OCI-LY7 (cell line): ENCODE measurements at regions not wholly inside any gene's neighbourhood (a gene's known extent, or its start where the extent isn't known, plus 50 kb on each side); places are given as distances from the start of the nearest gene placed in this dataset.

Source experiments
- CTCF ChIP-seq: fragments of 200-600 bp; sonication (generic); conservative IDR thresholded peaks from 2 replicates; pipeline ENCODE4 v1.5.1; 2014; ENCODE audit warnings: mild to moderate bottlenecking, antibody characterized with exemption, low read length, moderate library complexity, mixed read lengths
- EZH2phosphoT487 ChIP-seq: fragments of 200-600 bp; sonication (generic); IDR thresholded peaks from 2 replicates; pipeline ENCODE4 v1.6.1; 2018; ENCODE audit warnings: low read depth, borderline replicate concordance, mild to moderate bottlenecking, mixed run types, antibody characterized with exemption, low read length, moderate library complexity, mixed read lengths

- TF ChIP-seq CTCF (no peak), EZH2phosphoT487 (no peak)
Observed at GRCh38 chrX:115499112-115499805, 61.7 kb upstream of the PLS3 start.
